GM18868 (cell line): ENCODE measurements at regions not wholly inside any gene's neighbourhood (a gene's known extent, or its start where the extent isn't known, plus 50 kb on each side); places are given as distances from the start of the nearest gene placed in this dataset.
"Not testable (repeated sequence)": the region's sequence is repeated elsewhere in the genome, so short reads cannot be mapped to it uniquely, and the experiment has no call there.

Experiments
- ATAC-seq: cut with Tn5 transposase; IDR thresholded peaks from one replicate; pipeline ENCODE4 v1.9.1; 2021; ENCODE audit warnings: mild to moderate bottlenecking, moderate library complexity; ENCODE audit not compliant: unreplicated experiment

- ATAC-seq = no peak
Observed at GRCh38 chr10:26952094-26952493, 91.3 kb upstream of the ABI1 start.

GRCh38 chr10:26951650-26952049 is 90.9 kb upstream of the ABI1 start:
- ATAC-seq = no peak

GRCh38 chr10:26950934-26951333 is 90.2 kb upstream of the ABI1 start:
- peak; percentile 78 for ATAC-seq

- ATAC-seq = no peak
Observed at GRCh38 chr10:26946102-26946811, 85.5 kb upstream of the ABI1 start.

- ATAC-seq = no peak
Observed at GRCh38 chr10:26944261-26944882, 83.6 kb upstream of the ABI1 start.

GRCh38 chr10:26939962-26940354 is 79.2 kb upstream of the ABI1 start:
- no peak for ATAC-seq

GRCh38 chr10:26939290-26939961 is 78.7 kb upstream of the ABI1 start:
- ATAC-seq = no peak

GRCh38 chr10:26938578-26938977 is 77.8 kb upstream of the ABI1 start:
- ATAC-seq = no peak

GRCh38 chr10:26937371-26937770 is 76.6 kb upstream of the ABI1 start:
- no peak for ATAC-seq

GRCh38 chr10:26934190-26934589 is 73.4 kb upstream of the ABI1 start:
- not testable (repeated sequence) for ATAC-seq

GRCh38 chr10:26932576-26932975 is 71.8 kb upstream of the ABI1 start:
- ATAC-seq = no peak

GRCh38 chr10:26931223-26931622 is 70.5 kb upstream of the ABI1 start:
- ATAC-seq = peak; percentile 97

- ATAC-seq = not testable (repeated sequence)
Observed at GRCh38 chr10:26922824-26923223, 62.1 kb upstream of the ABI1 start.

GRCh38 chr10:26919156-26919860 is 58.5 kb upstream of the ABI1 start:
- not testable (repeated sequence) for ATAC-seq

- ATAC-seq = no peak
Observed at GRCh38 chr10:26914898-26915297, 54.1 kb upstream of the ABI1 start.

GRCh38 chr10:26911811-26912461 is 51.2 kb upstream of the ABI1 start:
- ATAC-seq = peak; percentile 99
